Mesendoderm (in vitro differentiated cells): ENCODE measurements at regions not wholly inside any gene's neighbourhood (a gene's known extent, or its start where the extent isn't known, plus 50 kb on each side); places are given as distances from the start of the nearest gene placed in this dataset.

Experiments used
- DNase-seq: peaks from one replicate; pipeline ENCODE4 v3.0.0; 2013
- H2AK5ac ChIP-seq: 2 replicates; pipeline ENCODE4 v1.6.1; 2013; ENCODE audit warnings: low read length, inconsistent platforms
- H2BK120ac ChIP-seq: 2 replicates; pipeline ENCODE4 v1.6.1; 2013; ENCODE audit warnings: low read depth, mild to moderate bottlenecking, low read length, moderate library complexity, mixed read lengths
- H2BK15ac ChIP-seq: replicated peaks from 2 replicates; pipeline ENCODE4 v1.6.1; 2013; ENCODE audit warnings: low read depth, mild to moderate bottlenecking, moderate library complexity
- H2BK5ac ChIP-seq: 2 replicates; pipeline ENCODE4 v1.6.1; 2013; ENCODE audit warnings: low read length, inconsistent platforms
- H3K18ac ChIP-seq: 2 replicates; pipeline ENCODE4 v1.6.1; 2013; ENCODE audit warnings: mild to moderate bottlenecking, low read length, mixed read lengths
- H3K23ac ChIP-seq: one replicate; pipeline ENCODE4 v1.6.1; 2013; ENCODE audit warnings: low read length
- H3K27ac ChIP-seq: 2 replicates; pipeline ENCODE4 v1.5.1; 2013; ENCODE audit warnings: low read depth, mild to moderate bottlenecking, inconsistent platforms, low read length, moderate library complexity
- H3K27me3 ChIP-seq: 2 replicates; pipeline ENCODE4 v1.6.1; 2013; ENCODE audit warnings: low read length, control low read depth, mild to moderate bottlenecking, inconsistent platforms; ENCODE audit not compliant: insufficient read depth, poor library complexity
- H3K36me3 ChIP-seq: 2 replicates; pipeline ENCODE4 v1.6.1; 2013; ENCODE audit warnings: low read length, inconsistent platforms; ENCODE audit not compliant: control insufficient read depth, insufficient read depth
- H3K4ac ChIP-seq: one replicate; pipeline ENCODE4 v1.6.1; 2013; ENCODE audit warnings: low read depth, mild to moderate bottlenecking, low read length, moderate library complexity
- H3K4me1 ChIP-seq: 2 replicates; pipeline ENCODE4 v1.6.1; 2013; ENCODE audit warnings: low read depth, low read length, inconsistent platforms; ENCODE audit not compliant: control insufficient read depth
- H3K4me2 ChIP-seq: 2 replicates; pipeline ENCODE4 v1.6.1; 2013; ENCODE audit warnings: low read length
- H3K4me3 ChIP-seq: 2 replicates; pipeline ENCODE4 v1.5.1; 2013; ENCODE audit warnings: mild to moderate bottlenecking, low read length
- H3K56ac ChIP-seq: one replicate; pipeline ENCODE4 v1.6.1; 2013; ENCODE audit warnings: low read length
- H3K79me1 ChIP-seq: 2 replicates; pipeline ENCODE4 v1.6.1; 2013; ENCODE audit warnings: low read length, inconsistent platforms
- H3K79me2 ChIP-seq: 2 replicates; pipeline ENCODE4 v1.6.1; 2013; ENCODE audit warnings: mild to moderate bottlenecking, low read length; ENCODE audit not compliant: control insufficient read depth, insufficient read depth
- H3K9ac ChIP-seq: 2 replicates; pipeline ENCODE4 v1.6.1; 2013; ENCODE audit warnings: low read length, inconsistent platforms
- H4K5ac ChIP-seq: one replicate; pipeline ENCODE4 v1.6.1; 2013; ENCODE audit warnings: low read length
- H4K8ac ChIP-seq: one replicate; pipeline ENCODE4 v1.6.1; 2013; ENCODE audit warnings: low read depth, mild to moderate bottlenecking, control low read depth, low read length, moderate library complexity
- WGBS: extraction: QIAGEN DNeasy Blood & Tissue Kit; methylation state at CpG from one replicate; pipeline ENCODE4 v1.1.7; 2013; ENCODE audit warnings: low lambda C conversion rate, missing lambda C conversion rate; ENCODE audit not compliant: insufficient coverage; ENCODE audit errors: extremely low coverage; 5-methylcytosine and 5-hydroxymethylcytosine counted together

DNA sequence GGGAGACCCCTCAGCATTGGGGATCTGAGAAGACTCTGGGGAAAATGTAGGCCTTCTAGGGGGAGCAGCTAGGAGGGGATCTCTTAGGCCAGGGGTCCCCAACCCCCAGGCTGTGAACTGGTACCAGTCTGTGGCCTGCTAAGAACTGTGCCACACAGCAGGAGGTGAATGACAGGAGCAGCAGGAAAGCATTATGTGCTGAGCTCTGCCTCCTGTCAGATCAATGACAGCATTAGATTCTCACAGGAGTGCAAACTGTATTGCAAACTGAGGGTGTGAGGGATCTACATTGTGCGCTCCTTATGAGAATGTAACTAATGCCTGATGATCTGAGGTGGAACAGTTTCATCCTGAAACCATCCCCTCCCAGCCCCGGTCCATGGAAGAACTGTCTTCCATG is 127.3 kb downstream of the SCG2 start:
- Histone ChIP-seq H3K56ac (no peak overlapping the region), H2AK5ac (no peak overlapping the region), H2BK15ac (no peak overlapping the region), H3K23ac (no peak overlapping the region), H3K9ac (no peak overlapping the region), H3K4me3 (no peak overlapping the region), H3K18ac (no peak overlapping the region), H3K27ac (no peak overlapping the region), H3K27me3 (no peaks in the 10 kb centered on the region), H3K4me1 (no peaks in the 10 kb centered on the region), H3K79me2 (no peaks in the 10 kb centered on the region), H4K5ac (no peak overlapping the region), H3K36me3 (no peaks in the 10 kb centered on the region), H2BK5ac (no peak overlapping the region), H2BK120ac (no peak overlapping the region), H3K4ac (no peak overlapping the region), H4K8ac (no peak overlapping the region), H3K79me1 (no peaks in the 10 kb centered on the region), H3K4me2 (no peak overlapping the region)
- no CpG with 5 or more reads among the region's 2 CpGs for WGBS
- DNase-seq = peak; percentile 28

- no peak overlapping the region for H3K4me2 ChIP-seq
- H3K9ac ChIP-seq = no peak overlapping the region
- no peak overlapping the region for H2AK5ac ChIP-seq
- H2BK5ac ChIP-seq = no peak overlapping the region
- no peak overlapping the region for H3K27ac ChIP-seq
- H4K8ac ChIP-seq = no peak overlapping the region
- no peak overlapping the region for H2BK15ac ChIP-seq
- no peaks in the 10 kb centered on the region for H3K4me1 ChIP-seq
- no peak overlapping the region for H3K56ac ChIP-seq
- H3K4ac ChIP-seq = no peak overlapping the region
- no peak overlapping the region for H2BK120ac ChIP-seq
- H3K27me3 ChIP-seq = no peaks in the 10 kb centered on the region
- no peak overlapping the region for H4K5ac ChIP-seq
- H3K23ac ChIP-seq = no peak overlapping the region
- H3K79me1 ChIP-seq = no peaks in the 10 kb centered on the region
- no CpG with 5 or more reads among the region's 2 CpGs for whole genome bisulfite sequencing
- H3K4me3 ChIP-seq = no peak overlapping the region
- no peaks in the 10 kb centered on the region for H3K79me2 ChIP-seq
- no peaks in the 10 kb centered on the region for H3K36me3 ChIP-seq
- peak; percentile 10 for DNase-seq
- H3K18ac ChIP-seq = no peak overlapping the region
Measured at GRCh38 chr2:223475901-223476300, 126.3 kb downstream of the SCG2 start.

- Histone ChIP-seq H3K23ac (no peak overlapping the region), H3K79me2 (no peaks in the 10 kb centered on the region), H4K8ac (no peak overlapping the region), H2AK5ac (no peak overlapping the region), H3K27ac (no peak overlapping the region), H3K36me3 (no peaks in the 10 kb centered on the region), H3K18ac (no peak overlapping the region), H3K79me1 (no peaks in the 10 kb centered on the region), H3K4me1 (no peaks in the 10 kb centered on the region), H3K9ac (no peak overlapping the region), H3K4me3 (no peak overlapping the region), H2BK120ac (no peak overlapping the region), H2BK15ac (no peak overlapping the region), H3K4ac (no peak overlapping the region), H2BK5ac (no peak overlapping the region), H4K5ac (no peak overlapping the region), H3K56ac (no peak overlapping the region), H3K27me3 (no peaks in the 10 kb centered on the region), H3K4me2 (no peak overlapping the region)
- DNase-seq = no peak
- WGBS = no CpG with 5 or more reads among the region's 1 CpG
Measured at GRCh38 chr2:223477318-223477717, 124.8 kb downstream of the SCG2 start.

- Histone ChIP-seq H3K56ac (no peak overlapping the region), H3K23ac (no peak overlapping the region), H3K79me2 (no peaks in the 10 kb centered on the region), H2BK15ac (no peak overlapping the region), H3K4me1 (no peaks in the 10 kb centered on the region), H2BK120ac (no peak overlapping the region), H3K27ac (no peak overlapping the region), H3K9ac (no peak overlapping the region), H3K4ac (no peak overlapping the region), H4K8ac (no peak overlapping the region), H3K18ac (no peak overlapping the region), H3K36me3 (no peaks in the 10 kb centered on the region), H2BK5ac (no peak overlapping the region), H3K79me1 (no peaks in the 10 kb centered on the region), H3K27me3 (no peaks in the 10 kb centered on the region), H3K4me3 (no peak overlapping the region), H2AK5ac (no peak overlapping the region), H4K5ac (no peak overlapping the region), H3K4me2 (no peak overlapping the region)
- no CpG with 5 or more reads among the region's 5 CpGs for WGBS
- no peak for DNase-seq
Measured at GRCh38 chr2:223481486-223481885, 120.7 kb downstream of the SCG2 start.

- Histone ChIP-seq H2BK120ac (no peak overlapping the region), H3K27me3 (no peaks in the 10 kb centered on the region), H3K56ac (no peak overlapping the region), H3K23ac (no peak overlapping the region), H3K4me2 (no peak overlapping the region), H4K5ac (no peak overlapping the region), H3K4me3 (no peak overlapping the region), H3K79me1 (no peaks in the 10 kb centered on the region), H2BK5ac (no peak overlapping the region), H3K27ac (no peak overlapping the region), H3K36me3 (no peaks in the 10 kb centered on the region), H3K18ac (no peak overlapping the region), H3K79me2 (no peaks in the 10 kb centered on the region), H3K9ac (no peak overlapping the region), H3K4me1 (no peaks in the 10 kb centered on the region), H3K4ac (no peak overlapping the region), H4K8ac (no peak overlapping the region), H2AK5ac (no peak overlapping the region), H2BK15ac (no peak overlapping the region)
- DNase-seq = no peak
Measured at GRCh38 chr2:223486751-223487150, 115.4 kb downstream of the SCG2 start.

DNA sequence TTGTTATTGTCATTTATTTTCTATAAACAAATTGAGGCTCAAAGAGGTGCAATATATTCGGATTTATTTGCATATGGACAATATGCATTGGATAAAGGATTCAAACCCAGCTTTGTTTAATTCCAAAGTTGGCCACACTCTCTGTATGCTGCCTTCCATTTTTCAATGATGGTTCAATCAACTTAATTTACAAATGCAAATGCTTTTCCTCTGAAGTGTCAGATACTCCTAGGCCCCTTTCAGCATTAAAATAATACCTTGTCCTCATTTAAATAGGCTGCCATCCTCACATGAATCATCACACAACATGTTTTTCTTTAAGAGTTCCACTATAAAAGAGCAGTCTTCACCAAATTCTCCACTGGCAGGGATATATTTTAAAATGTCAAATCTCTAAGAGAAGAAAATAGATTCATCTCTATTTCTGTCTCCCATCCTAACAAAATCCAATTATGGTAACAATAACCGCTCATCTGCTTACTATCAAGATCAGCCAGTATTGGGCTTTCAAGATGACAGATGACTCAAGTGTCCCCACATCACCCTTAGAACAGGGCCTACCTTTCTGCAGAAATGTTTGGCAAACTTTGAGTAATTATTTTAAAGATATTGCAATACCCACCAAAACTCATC is 114.8 kb downstream of the SCG2 start:
- H2AK5ac ChIP-seq = no peak overlapping the region
- no peak overlapping the region for H3K18ac ChIP-seq
- no peak overlapping the region for H3K23ac ChIP-seq
- no peak overlapping the region for H3K9ac ChIP-seq
- no peak overlapping the region for H4K5ac ChIP-seq
- no peaks in the 10 kb centered on the region for H3K79me2 ChIP-seq
- no peak overlapping the region for H2BK15ac ChIP-seq
- H3K4me1 ChIP-seq = no peaks in the 10 kb centered on the region
- no peak overlapping the region for H2BK5ac ChIP-seq
- H4K8ac ChIP-seq = no peak overlapping the region
- H3K4me2 ChIP-seq = no peak overlapping the region
- H3K4me3 ChIP-seq = no peak overlapping the region
- H3K56ac ChIP-seq = no peak overlapping the region
- no peak overlapping the region for H2BK120ac ChIP-seq
- WGBS = no CpG with 5 or more reads among the region's 2 CpGs
- DNase-seq = no peak
- no peaks in the 10 kb centered on the region for H3K79me1 ChIP-seq
- H3K27ac ChIP-seq = no peak overlapping the region
- H3K36me3 ChIP-seq = no peaks in the 10 kb centered on the region
- H3K4ac ChIP-seq = no peak overlapping the region
- H3K27me3 ChIP-seq = no peaks in the 10 kb centered on the region
